ENCODE measurements at regions not wholly inside any gene's neighbourhood (a gene's known extent, or its start where the extent isn't known, plus 50 kb on each side); places are given as distances from the start of the nearest gene placed in this dataset.
A peak's percentile ranks its signal among the peaks of the same experiment; 100 is the strongest.
"Not testable (repeated sequence)": the region's sequence is repeated elsewhere in the genome, so short reads cannot be mapped to it uniquely, and the experiment has no call there.

- not testable (repeated sequence) for DNase-seq
These were observed 396.1 kb upstream of the TNRC6C start for GRCh38 chr17:77562361-77562760.

DNA sequence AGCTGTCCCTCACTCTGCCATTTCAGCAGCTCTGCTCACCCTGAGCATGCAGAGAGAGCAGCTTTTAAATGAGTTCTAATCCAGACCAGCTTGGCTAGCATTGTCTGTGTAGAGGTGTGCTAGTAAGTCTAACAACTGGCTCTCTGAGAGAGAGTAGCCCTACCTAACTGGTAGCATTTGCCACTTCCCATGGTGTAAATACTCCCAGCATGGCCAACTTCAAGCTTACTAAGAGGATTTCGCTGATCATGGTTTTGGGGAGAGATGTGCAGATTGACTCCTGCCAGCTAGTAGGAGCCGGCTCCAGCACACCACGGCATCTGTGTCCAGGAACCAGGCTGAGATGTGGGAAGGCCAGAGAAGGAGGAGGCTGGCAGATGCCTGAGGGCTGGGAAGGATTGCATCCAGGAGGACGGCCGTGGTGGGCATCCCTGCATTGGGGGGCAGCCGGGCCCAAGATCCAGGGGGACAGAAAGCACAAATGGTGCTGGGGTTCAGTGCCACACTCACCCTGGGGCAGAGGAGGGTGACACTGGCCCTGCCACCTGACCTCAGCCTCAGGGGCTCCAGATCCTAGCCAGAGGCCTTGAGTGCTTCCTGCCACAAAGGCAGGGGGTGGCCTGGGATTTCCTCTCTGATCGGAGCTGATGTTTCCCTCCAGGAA, 394.9 kb upstream of the TNRC6C start:
- no peak for DNase-seq

GRCh38 chr17:77564278-77564920, 394.1 kb upstream of the TNRC6C start:
- no peak for DNase-seq

DNA sequence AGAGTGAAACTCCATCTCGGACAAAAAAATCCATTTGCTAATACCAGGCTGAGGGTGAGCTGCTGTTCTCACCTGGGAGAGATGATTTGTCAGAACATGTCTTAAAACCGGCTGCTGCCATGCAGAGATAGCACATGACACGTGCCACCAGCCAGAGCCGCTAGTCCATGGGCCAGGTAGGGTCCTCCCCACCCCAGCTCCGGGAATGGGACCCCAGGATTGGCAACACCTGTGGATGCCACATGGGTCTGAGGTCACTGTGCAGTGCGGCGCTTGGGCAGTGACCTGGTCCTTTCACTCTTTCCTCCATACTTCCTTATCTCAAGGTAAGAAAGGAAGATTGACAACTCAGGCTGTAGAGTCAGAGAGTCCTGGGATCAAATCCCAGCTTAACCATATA, 393.3 kb upstream of the TNRC6C start:
- no peak for DNase-seq

- no peak for DNase-seq
These were observed 392.4 kb upstream of the TNRC6C start for GRCh38 chr17:77566151-77566550.

DNA sequence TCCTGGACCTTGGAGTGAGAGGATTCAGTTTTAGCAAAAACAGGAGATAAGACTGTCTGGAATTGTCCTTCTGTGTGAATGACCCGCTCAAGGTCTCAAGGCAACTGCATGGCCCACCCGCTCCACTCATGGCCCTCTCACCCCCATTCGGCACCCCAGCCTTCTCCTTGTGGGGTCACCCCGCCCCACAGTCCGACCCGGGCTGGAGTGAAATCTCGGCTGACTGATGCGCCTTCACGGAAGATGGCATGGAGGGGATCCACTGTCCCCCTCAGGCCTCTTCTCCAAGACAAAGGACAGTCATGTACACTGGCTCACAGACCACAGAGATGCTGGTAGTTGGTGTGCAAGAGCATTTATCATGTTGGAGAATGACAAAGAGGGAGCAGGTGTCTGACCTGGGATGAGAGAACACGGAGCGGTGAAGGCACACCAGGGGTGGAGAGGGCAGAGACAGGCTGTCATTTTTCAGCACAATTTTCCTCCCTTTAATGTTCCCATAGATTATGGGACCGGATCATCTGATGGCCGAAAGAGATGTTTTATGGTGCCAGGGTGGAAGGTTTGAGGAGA, 391.9 kb upstream of the TNRC6C start:
- no peak for DNase-seq

DNA sequence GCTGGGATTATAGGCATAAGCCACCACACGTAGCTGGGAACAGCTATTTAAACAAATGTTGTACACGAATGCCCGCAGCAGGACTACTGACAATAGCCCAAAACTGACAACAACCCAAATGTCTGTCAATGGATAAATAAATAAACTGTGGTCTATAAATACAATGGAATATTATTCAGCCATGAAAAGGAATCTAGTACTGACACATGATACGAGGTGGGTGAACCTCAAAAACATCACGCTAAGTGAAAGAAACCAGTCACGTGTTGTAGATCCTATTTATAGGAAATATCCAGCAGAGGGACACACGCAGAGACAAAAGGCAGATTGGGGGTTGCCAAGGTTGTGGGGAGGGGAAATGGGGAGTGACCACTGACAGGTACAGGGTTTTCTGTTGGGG, 390.0 kb upstream of the TNRC6C start:
- DNase-seq: no peak

DNA sequence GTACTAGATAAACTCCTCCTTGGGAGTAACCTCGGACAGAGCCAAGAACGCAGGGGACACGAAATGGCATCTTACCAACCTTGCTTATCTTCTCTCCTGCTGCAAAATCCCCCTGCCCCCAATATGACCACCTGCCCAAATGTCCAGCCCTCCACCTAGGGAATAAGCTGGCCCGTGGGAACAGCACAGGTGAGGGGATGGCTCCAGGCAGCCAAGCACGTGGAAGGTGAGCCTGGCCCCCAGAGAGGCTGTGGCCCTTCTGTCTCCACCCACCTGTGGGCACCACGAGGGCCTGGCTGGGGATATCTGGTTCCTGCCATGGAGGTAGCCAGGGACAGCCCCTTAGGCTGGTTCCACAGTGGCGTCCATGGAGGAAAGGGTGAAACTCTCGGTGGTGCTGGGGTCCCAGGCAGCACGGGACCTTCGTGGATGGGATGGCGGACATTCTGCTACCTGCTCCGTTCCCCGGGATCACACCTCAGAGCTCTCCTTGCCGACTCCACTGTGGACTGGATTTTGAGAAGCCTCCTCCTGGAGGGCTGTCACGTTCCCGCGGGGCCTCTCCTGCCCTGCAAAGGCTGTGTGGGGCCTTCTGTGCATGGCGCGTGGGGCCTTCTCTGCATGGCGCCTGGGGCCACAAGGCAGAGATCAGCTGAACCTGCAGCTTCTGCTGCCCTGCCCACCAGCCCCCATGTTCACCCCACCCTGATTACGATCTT, 388.5 kb upstream of the TNRC6C start:
- DNase-seq: no peak

- DNase-seq: no peak
These were observed 388.0 kb upstream of the TNRC6C start for GRCh38 chr17:77570565-77570898.

DNA sequence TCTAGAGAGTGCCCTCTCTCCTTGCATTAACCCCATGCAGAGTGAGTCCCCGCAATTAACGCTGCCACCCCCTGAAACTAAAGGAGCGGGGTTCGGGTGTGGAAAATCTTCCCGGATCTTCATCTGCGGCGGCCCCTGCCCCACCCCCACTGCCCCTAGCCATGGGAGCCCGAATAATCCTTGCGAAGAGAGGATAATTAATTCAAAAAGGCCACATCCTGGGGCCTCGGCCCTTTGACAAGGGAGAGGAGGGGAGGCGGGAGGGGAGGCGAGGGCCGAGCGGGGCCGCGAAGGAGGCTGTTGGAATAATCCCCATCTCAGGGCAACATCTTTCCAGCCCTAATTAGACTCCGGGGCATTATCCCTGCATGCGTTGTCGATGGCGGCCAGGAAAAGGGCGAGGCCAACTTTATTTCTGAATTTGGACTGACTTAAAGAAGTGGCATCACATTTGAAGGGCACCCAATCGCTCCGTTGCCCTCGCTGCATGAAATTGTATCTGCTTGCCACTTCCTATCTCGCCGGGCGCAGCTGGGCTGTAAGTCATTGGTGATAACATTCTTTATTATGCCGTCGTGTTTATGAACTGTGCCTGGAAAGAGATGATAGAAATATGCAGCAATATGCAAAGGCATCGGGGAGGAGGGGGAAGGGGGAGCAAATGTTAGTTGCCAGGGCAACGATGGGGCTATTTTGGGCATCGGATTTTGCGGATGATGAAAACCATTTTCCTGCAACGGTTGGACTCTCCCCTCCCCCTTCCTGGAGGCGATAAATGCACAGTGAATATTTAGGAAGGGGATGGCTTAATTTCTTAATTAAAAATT, 387.1 kb upstream of the TNRC6C start:
- DNase-seq: peak; percentile 2

DNA sequence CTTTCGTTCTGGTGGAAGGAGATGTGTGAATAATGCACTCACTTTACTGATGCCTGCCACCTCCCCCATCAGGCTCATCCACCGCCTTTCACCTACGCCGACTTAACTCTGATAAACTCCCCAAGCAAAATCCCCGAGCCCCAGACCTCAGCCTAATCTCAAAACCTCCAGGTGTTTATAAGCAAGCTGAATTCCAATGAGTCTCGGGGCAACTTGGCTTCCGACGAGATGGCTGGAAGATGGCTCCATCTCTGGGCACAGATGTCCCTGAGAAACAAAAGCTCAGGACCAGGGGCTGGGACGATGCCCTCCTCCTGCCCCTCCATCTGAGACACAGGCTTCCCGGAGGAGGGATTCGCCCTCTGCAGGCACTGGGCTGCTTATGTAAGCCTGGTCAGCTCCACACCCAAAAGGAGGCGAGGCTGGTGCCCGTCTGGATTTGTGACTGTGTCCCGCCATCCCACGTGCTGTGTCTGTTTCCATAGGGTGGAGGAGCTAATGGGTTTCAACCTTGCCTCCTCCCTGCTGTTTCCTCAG, 386.4 kb upstream of the TNRC6C start:
- no peak for DNase-seq

DNA sequence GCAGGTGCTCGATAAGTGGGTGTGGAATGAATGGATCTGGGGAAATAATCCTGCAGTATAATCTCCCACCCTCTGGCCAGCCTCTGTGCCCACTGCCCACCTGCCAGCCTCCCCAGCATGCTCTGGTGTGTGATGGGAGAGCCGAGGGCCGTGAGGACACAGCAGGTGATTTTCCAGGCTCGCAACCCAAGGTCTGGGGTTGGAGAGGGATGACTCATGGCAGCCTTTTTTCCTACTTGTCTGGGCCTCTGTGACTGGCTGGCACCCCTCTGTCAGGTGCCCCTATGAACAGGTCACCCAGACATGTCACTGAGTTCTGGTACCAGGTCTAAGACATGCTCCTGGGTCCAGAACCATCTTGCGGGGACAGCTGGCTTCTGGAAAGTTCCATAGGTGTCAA, 385.7 kb upstream of the TNRC6C start:
- DNase-seq: no peak

GRCh38 chr17:77577491-77577890, 381.0 kb upstream of the TNRC6C start:
- no peak for DNase-seq

GRCh38 chr17:77579131-77579530, 379.4 kb upstream of the TNRC6C start:
- DNase-seq: no peak

DNA sequence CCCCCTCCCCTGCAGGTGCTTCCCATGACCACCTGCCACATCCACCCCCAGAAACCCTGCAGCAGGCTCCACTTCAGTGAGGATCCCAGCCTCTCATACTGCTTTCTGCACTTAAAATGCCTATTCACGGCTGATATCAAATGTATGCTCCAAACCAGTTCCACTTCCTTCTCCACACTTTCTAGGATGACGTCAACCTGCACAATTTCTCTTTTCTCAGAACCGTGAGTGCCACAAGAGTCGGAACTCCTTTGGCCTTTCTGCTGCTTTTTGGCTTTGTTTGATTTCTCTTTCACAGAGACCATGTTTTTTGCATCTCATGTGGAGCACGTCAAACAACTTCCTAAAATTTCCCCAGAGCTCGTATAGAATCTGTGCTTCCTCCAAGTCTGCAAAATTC, 378.8 kb upstream of the TNRC6C start:
- peak; percentile 10 for DNase-seq

GRCh38 chr17:77580531-77581270, 377.8 kb upstream of the TNRC6C start:
- DNase-seq: no peak

DNA sequence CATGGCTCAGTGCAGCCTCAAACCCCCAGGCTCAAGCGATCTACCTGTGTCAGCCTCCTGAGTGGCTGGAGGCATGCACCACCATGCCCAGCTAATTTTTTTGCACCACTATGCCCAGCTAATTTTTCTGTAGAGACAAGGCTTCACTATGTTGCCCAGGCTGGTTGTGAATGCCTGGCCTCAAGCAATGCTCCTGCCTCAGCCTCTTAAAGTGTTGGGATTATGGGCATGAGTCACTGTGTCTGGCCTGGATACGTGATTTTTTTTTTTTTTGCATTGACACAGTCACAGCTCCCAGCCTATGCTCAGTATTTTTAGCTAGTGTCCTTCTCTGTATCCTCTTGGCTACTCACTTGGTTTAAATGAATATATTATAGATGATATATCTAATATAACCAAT, 377.0 kb upstream of the TNRC6C start:
- no peak for DNase-seq

GRCh38 chr17:77585142-77585860, 373.2 kb upstream of the TNRC6C start:
- no peak for DNase-seq

DNA sequence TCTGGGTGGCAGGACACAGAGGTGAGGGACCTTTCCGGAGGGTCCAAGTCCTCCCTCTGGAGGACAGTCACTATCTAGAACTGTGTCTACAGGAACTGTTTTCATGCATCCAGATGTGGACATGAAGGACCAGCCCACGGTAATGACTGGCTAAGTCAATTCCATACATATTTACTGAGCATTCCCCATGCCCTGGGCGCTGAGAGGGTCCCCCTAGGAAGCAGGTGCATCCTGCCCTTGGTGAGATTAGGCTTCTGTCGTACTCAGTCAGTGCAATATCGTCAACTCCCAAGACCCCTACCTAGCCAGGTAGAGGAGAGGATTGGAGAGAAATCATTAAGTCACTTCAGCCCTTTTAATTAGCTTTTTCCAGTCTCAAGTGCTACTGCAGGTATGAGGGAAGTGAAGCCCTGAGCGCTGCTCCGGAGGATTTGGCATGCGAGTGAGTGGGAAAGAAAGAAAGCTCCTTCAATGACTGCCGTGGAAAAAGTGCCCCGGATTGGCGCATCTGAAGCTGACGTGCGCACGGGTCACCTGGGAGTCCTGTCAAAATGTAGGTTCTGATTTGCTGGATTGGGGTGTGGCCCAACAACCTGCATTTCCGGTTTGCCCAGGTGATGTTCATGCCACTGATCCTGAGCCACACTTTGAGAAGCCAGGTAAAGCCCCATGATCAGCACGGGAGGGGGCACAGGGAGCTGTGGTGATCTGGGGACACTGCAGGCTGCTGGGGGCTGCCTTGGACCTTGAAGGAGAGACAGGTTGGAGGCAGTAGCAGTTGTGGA, 367.4 kb upstream of the TNRC6C start:
- DNase-seq: no peak

- DNase-seq: no peak
These were observed 366.2 kb upstream of the TNRC6C start for GRCh38 chr17:77592106-77592865.
